ENCODE measurements at regions not wholly inside any gene's neighbourhood (a gene's known extent, or its start where the extent isn't known, plus 50 kb on each side); places are given as distances from the start of the nearest gene placed in this dataset.
A peak's percentile ranks its signal among the peaks of the same experiment; 100 is the strongest.

DNA sequence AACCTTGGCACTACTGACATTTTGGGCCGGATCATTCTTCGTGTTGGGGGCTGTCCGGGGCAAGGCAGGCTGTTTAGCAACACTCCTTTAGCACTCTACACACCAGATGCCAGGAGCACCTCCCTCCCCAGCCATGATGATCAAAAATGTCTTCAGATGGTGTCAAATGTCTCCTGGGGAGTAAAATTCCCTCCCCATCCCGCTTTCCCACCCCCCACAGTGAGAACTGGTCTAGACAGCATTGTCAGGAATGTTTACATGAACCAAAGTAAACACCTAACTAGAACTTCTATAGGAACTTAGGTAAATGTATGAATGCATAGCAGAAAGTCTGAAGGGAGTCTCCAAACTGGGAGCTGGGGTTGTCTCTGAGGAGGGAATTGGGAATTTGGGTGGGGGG is 70.0 kb upstream of the TOP1 start:
- Mint-ChIP-seq H3K36me3 (ENCODE audit: low read depth) (no peaks in the 10 kb centered on the region), H3K9me3 (peaks cover 8% of the 10 kb centered on the region), H3K4me1 (ENCODE audit: low read depth) (peaks cover 11% of the 10 kb centered on the region), H3K4me3 (ENCODE audit: low read depth) (no peak overlapping the region), H3K27me3 (ENCODE audit: low read depth) (peaks cover 6% of the 10 kb centered on the region), H3K27ac (no peak overlapping the region)
- intact Hi-C loops (cut with micrococcal nuclease): no loop called here
- no peak for DNase-seq (ENCODE audit: low spot score)

DNA sequence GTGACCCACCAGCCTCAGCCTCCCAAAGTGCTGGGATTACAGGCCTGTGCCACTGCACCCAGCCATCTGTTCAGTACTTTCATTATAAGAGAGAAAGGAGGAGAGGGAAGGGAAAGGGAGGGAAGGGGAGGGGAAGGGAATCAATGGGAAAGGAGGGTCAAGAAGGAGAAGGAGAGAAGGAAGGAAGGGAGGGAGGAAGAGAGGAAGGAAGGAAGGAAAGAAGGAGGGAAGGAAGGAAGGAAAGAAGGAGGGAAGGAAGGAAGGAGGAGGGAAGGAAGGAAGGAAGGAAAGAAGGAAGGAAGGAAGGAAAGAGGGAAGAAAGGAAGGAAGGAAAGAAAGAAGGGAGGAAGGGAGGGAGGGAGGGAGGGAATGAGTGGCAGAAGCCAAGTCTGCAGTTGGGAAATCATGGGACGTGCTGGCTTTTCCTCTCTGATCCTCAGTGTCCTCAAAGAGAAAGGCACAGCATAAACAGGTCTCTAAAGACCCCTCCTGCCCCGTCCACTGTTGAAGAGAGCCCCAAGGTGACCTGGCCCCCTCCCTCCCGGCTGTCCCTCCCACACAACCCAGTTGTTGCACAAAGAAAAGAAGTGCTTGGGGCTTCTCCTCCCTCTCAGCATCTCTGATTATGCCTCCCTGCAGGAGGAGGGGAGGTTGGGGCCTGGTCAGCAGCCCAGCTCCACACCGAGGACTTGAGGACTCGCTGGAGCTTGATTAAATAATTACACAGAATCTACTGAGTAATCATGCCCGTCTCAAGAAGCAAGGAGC is 69.1 kb upstream of the TOP1 start:
- no peaks in the 10 kb centered on the region for H3K36me3 Mint-ChIP-seq (ENCODE audit: low read depth)
- no peak overlapping the region for H3K27ac Mint-ChIP-seq

DNA sequence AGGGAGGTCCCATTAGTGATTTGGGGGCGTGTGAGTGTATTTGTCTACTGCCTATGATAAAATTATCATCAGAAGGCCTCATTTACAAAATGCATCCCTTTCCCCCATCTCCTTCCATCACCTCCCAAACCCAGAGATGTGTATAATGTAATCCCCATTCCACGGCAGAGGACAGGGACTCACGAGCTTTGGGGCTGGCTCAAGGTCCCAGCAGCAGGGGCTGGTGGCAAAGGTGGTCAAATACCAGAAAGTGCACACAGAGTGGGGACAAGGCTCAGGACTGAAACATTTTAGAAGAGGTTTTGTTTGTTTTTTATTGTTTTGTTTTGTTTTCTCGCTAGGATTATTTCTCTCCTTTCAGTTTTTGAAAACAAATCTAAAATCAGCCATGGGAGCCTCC is 68.5 kb upstream of the TOP1 start:
- Mint-ChIP-seq H3K36me3 (ENCODE audit: low read depth) (no peaks in the 10 kb centered on the region), H3K27me3 (ENCODE audit: low read depth) (peaks cover 6% of the 10 kb centered on the region), H3K9me3 (no peaks in the 10 kb centered on the region), H3K27ac (no peak overlapping the region), H3K4me3 (ENCODE audit: low read depth) (no peak overlapping the region), H3K4me1 (ENCODE audit: low read depth) (peaks cover 11% of the 10 kb centered on the region)
- no peak for DNase-seq (ENCODE audit: low spot score)
- intact Hi-C loops (cut with micrococcal nuclease): loop anchor here (5.0 kb wide), 1 partner anchor 203 kb away; no protein-coding TSS in a partner anchor

More for the DNA sequence above, 69.1 kb upstream of the TOP1 start:
- Mint-ChIP-seq H3K27me3 (ENCODE audit: low read depth) (peaks cover 6% of the 10 kb centered on the region), H3K4me3 (ENCODE audit: low read depth) (no peak overlapping the region), H3K4me1 (ENCODE audit: low read depth) (peaks cover 11% of the 10 kb centered on the region), H3K9me3 (no peaks in the 10 kb centered on the region)
- intact Hi-C loops (cut with micrococcal nuclease): loop anchor here (5.0 kb wide), 1 partner anchor 202 kb away; no protein-coding TSS in a partner anchor
- no peak for DNase-seq (ENCODE audit: low spot score)

DNA sequence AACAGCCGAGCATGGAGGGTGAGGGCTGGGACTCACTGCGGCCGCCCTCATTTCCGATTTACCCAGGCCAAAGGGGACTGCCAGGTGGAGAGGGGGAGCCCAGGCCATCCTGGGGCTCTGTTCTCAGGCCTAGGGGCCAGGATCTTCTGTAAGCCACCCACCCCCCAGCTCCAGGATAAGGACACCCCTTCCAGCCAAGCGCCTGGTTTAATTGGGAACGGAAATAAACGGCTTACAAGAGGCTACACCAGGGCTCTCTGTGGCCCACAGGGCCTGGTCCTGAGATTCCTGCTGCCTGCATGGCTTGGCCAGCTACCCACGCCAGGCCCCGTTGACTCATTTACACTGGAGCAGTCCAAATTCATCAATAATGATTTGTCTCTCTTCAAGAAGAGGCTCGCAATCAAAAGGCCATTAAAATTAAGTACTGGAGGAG is 68.1 kb upstream of the TOP1 start:
- no peak overlapping the region for H3K27ac Mint-ChIP-seq
- H3K4me3 Mint-ChIP-seq (ENCODE audit: low read depth): no peak overlapping the region
- H3K27me3 Mint-ChIP-seq (ENCODE audit: low read depth): peaks cover 6% of the 10 kb centered on the region
- peaks cover 11% of the 10 kb centered on the region for H3K4me1 Mint-ChIP-seq (ENCODE audit: low read depth)
- intact Hi-C loops (cut with micrococcal nuclease): loop anchor here (5.0 kb wide), 1 partner anchor 203 kb away; no protein-coding TSS in a partner anchor
- DNase-seq (ENCODE audit: low spot score): no peak
- H3K36me3 Mint-ChIP-seq (ENCODE audit: low read depth): no peaks in the 10 kb centered on the region
- H3K9me3 Mint-ChIP-seq: no peaks in the 10 kb centered on the region

DNA sequence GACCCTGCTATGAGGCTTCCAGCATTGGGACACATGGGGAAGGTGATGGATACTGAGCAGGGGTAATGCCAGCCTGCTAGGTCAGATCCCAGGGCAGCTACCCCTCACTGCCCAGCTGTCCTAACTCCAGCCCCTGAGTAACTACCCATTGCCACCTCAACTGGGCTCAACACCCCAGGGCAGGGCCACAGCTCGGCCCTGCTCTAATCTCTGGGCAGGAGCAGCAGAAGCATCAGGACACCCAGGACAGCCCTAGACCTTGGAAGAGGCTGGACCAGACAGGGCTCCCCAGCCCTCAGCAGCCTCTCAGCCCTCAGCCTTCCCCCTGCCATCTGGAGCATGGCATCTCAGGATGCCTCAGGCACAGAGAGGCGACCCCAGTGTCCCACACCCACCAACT is 67.4 kb upstream of the TOP1 start:
- no peak for DNase-seq (ENCODE audit: low spot score)
- H3K27me3 Mint-ChIP-seq (ENCODE audit: low read depth): peaks cover 6% of the 10 kb centered on the region
- no peak overlapping the region for H3K4me3 Mint-ChIP-seq (ENCODE audit: low read depth)
- H3K4me1 Mint-ChIP-seq (ENCODE audit: low read depth): peaks cover 11% of the 10 kb centered on the region
- H3K27ac Mint-ChIP-seq: no peak overlapping the region
- no peaks in the 10 kb centered on the region for H3K9me3 Mint-ChIP-seq
- H3K36me3 Mint-ChIP-seq (ENCODE audit: low read depth): no peaks in the 10 kb centered on the region
- intact Hi-C loops (cut with micrococcal nuclease): loop anchor here (5.0 kb wide), 1 partner anchor 204 kb away; no protein-coding TSS in a partner anchor

DNA sequence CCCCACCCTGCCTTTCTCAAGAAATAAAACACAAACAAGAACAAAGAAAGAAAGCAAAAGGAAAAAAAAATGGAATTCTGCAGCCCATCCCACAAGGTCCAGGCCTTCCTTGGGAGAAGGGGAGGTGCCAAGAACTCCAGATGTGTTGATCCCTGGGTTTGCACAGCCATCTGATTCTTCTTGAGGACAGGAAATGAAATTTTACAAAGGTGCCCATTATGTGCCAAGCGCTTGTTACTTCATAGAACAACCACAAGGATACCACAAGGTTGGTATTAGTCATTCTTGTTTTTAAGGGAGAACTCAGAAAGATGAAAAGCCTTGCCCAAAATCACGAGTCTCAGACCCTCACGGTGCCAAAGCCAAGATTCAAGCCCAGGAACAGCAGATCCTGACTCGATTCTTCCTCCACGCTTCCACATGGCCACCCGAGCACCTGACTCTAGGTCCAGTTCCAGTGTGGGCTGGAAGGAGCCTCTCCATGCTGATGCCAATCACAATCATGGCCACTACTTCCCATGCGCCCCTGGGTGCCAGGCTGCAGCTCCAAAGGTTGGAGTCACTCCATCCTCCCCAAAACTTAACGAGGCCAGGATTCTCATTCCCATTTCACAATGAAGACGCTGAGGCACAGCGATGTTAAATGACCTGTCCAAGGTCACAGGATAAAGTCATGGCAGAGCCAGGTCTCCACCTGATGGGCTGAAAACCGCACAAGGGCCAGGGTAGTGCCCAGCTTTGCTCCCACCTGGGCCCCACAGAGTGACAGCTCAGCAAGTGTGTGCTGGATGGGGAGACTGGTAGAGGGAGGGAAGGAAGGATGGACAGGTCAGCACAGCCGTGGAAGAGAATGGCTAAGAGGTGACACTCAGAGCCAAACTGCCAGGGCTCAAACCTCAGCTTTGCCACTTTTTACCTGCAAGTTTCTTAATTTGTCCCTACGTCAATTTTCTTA is 66.7 kb upstream of the TOP1 start:
- no peak for DNase-seq (ENCODE audit: low spot score)
- Mint-ChIP-seq H3K27me3 (ENCODE audit: low read depth) (peaks cover 4% of the 10 kb centered on the region), H3K36me3 (ENCODE audit: low read depth) (no peaks in the 10 kb centered on the region), H3K4me1 (ENCODE audit: low read depth) (peaks cover 11% of the 10 kb centered on the region), H3K9me3 (no peaks in the 10 kb centered on the region), H3K27ac (no peak overlapping the region), H3K4me3 (ENCODE audit: low read depth) (no peak overlapping the region)
- intact Hi-C loops (cut with micrococcal nuclease): loop anchor here (5.0 kb wide), 1 partner anchor 205 kb away; no protein-coding TSS in a partner anchor

DNA sequence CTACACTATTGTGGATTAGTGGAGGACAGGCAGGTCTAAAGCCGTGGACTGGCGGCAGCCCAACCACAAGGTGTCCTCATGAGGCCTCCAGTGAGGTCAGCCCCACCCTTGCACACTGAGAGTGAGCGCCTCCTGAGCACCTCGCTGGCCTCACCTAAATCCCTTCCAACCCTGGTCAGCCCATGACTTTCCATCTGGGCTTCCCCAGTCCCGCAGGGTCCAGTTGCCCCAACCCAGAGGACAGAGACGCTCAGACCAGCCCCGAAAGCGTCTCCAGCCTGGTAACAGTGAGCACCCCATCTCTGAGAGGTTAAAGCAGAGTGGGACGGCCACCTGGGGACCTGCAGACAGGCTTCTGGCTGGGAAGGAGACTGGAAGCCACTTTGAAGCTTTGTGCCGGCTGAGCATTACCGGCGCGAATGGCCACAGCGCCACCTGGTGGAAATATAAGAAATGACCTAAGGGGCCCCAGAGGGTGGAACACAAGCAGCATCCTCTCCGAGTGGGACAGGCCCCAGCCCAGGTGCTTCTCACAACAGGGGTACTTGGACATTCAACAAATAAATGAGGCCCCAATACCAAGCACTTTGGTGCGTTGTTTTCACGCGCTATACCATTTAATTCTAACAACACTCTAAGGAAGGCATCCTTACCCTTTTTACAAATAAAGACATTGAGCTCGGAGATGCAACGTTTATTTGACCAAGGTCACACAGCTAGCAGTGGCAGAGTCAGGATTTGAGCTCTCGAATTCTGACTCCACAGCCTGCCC is 65.7 kb upstream of the TOP1 start:
- no peak overlapping the region for H3K27ac Mint-ChIP-seq
- H3K4me3 Mint-ChIP-seq (ENCODE audit: low read depth): no peak overlapping the region

DNA sequence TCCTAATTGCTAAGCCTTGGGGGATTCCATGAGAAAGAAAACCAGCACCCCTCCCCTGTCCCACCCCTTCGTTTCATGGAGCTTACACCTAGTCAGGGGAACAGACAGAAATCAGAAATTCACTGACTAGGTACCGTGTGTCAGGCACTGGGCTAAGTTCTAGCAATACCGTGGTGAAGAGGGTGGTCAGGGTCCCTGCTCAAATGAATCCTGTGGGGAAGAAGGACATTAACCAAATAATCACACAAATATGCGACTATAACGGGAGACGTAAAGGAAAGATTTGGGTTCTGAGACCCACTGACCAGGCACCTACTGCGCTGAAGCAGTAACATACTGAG is 65.1 kb upstream of the TOP1 start:
- DNase-seq (ENCODE audit: low spot score): no peak

More for the DNA sequence above, 65.7 kb upstream of the TOP1 start:
- Mint-ChIP-seq H3K9me3 (no peaks in the 10 kb centered on the region), H3K36me3 (ENCODE audit: low read depth) (no peaks in the 10 kb centered on the region), H3K27me3 (ENCODE audit: low read depth) (peaks cover 3% of the 10 kb centered on the region), H3K4me1 (ENCODE audit: low read depth) (peaks cover 11% of the 10 kb centered on the region)
- intact Hi-C loops (cut with micrococcal nuclease): loop anchor here (1.0 to 5.0 kb wide), 2 partner anchors 206 to 222 kb away; no protein-coding TSS in a partner anchor
- peak; percentile 64 for DNase-seq (ENCODE audit: low spot score)

DNA sequence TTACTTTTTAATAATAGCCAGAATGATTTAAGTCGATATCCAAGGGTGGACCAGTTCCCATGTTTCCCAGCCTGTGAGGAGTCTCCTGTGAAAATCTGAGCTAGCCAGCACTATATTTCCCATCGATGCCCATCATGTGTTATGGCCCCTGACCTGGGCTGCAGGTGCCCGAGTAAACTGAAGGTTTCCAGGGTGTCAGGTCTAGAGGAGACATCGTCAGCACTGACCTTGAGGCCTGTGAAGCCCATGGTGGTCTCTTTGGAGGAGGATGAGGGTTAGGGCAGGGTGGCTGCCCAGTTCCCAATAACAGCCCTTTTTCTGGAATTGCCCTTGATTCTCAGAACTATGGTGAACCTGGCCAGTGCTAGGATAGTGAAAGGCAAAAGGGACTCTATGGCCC is 63.0 kb upstream of the TOP1 start:
- intact Hi-C loops (cut with micrococcal nuclease): no loop called here
- Mint-ChIP-seq H3K4me3 (ENCODE audit: low read depth) (no peak overlapping the region), H3K36me3 (ENCODE audit: low read depth) (no peaks in the 10 kb centered on the region), H3K9me3 (no peaks in the 10 kb centered on the region), H3K27me3 (ENCODE audit: low read depth) (peaks cover 14% of the 10 kb centered on the region), H3K4me1 (ENCODE audit: low read depth) (peaks cover 21% of the 10 kb centered on the region), H3K27ac (no peak overlapping the region)
- no peak for DNase-seq (ENCODE audit: low spot score)

More for the DNA sequence above, 65.1 kb upstream of the TOP1 start:
- Mint-ChIP-seq H3K36me3 (ENCODE audit: low read depth) (no peaks in the 10 kb centered on the region), H3K4me3 (ENCODE audit: low read depth) (no peak overlapping the region), H3K27me3 (ENCODE audit: low read depth) (peaks cover 3% of the 10 kb centered on the region), H3K9me3 (no peaks in the 10 kb centered on the region), H3K27ac (no peak overlapping the region), H3K4me1 (ENCODE audit: low read depth) (peaks cover 11% of the 10 kb centered on the region)
- intact Hi-C loops (cut with micrococcal nuclease): loop anchor here (1.0 to 5.0 kb wide), 2 partner anchors 206 to 222 kb away; no protein-coding TSS in a partner anchor

DNA sequence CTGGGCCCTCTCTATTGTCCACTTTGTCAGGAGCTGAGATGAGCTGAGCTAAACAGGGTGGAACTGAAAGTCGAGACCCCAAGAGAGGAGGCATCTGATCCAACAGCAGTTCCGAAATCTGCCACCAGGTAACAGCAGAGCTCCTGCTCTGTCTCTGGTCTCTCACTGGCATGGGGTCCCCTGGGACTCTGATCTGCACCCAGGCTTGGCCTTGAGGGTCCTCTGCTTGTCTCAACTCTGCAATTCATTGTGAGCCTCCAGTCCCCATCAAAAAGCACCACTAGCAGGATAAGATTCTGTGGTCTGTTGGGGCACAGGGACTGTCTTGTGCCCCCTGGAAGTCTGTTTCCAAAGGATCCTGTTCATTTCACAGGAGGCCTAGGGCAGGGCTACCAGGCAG is 62.5 kb upstream of the TOP1 start:
- DNase-seq (ENCODE audit: low spot score): no peak
- Mint-ChIP-seq H3K9me3 (no peaks in the 10 kb centered on the region), H3K36me3 (ENCODE audit: low read depth) (no peaks in the 10 kb centered on the region), H3K27me3 (ENCODE audit: low read depth) (peaks cover 19% of the 10 kb centered on the region), H3K27ac (no peak overlapping the region), H3K4me3 (ENCODE audit: low read depth) (no peak overlapping the region), H3K4me1 (ENCODE audit: low read depth) (peaks cover 21% of the 10 kb centered on the region)
- intact Hi-C loops (cut with micrococcal nuclease): no loop called here

DNA sequence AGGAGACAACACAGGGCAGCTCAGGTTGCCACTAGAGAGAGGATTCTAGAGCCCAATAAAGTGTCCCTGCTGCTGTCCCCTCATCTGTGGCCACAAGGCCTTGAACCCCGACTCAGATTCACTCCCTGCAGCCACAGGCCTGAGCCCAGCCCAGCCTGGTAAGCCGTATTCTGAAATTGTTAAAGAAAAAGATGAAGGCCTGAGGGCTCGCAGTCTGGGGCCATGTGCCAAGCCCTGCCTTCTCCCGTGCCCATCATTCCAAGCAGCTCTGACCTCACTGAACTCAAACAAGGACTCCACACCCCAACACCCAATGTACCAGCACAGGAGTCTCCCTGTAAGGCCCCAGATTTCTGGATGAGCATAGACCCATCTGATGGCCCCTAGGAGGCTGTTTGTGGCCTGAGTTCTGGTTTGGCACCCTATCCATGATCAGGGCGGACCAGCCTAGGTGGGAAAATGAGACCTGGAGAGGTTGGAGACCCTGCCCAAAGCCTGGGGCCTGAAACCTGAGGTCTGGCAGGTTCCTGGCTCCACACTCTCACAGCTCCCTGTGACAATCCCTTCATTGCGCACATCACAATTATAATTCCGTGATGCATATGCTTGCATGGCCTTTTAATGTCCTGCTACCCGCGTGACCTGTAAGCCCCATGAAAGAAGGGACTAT is 62.0 kb upstream of the TOP1 start:
- intact Hi-C loops (cut with micrococcal nuclease): no loop called here
- Mint-ChIP-seq H3K27ac (no peak overlapping the region), H3K27me3 (ENCODE audit: low read depth) (peaks cover 23% of the 10 kb centered on the region), H3K4me1 (ENCODE audit: low read depth) (peaks cover 18% of the 10 kb centered on the region), H3K4me3 (ENCODE audit: low read depth) (no peak overlapping the region), H3K9me3 (no peaks in the 10 kb centered on the region), H3K36me3 (ENCODE audit: low read depth) (no peaks in the 10 kb centered on the region)
- DNase-seq (ENCODE audit: low spot score): no peak

DNA sequence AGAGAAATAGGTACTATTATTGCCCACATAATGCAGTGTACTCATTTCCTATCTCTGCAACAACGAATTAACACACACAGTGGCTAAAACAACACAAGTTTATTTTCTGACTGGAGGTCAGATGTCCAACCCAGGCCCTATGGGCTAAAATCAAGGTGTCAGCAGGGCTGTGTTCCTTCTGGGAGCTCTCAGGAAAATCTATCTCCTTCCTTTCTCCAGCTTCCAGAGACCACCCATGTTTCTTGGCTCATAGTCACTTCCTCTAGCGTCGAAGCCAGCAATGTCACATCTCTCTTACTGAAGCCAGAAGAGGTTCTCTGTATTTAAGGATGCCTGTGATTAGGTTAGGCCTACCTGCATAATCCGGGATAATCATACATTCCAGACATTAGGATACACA is 60.9 kb upstream of the TOP1 start:
- Mint-ChIP-seq H3K36me3 (ENCODE audit: low read depth) (no peaks in the 10 kb centered on the region), H3K27ac (no peak overlapping the region), H3K4me3 (ENCODE audit: low read depth) (no peak overlapping the region), H3K4me1 (ENCODE audit: low read depth) (peaks cover 12% of the 10 kb centered on the region), H3K9me3 (no peaks in the 10 kb centered on the region), H3K27me3 (ENCODE audit: low read depth) (peaks cover 23% of the 10 kb centered on the region)
- DNase-seq (ENCODE audit: low spot score): no peak
- intact Hi-C loops (cut with micrococcal nuclease): loop anchor here (1.0 to 2.0 kb wide), 3 partner anchors 128 to 373 kb away; partner anchors contain the start of gene LPIN3

All from activated T-helper 2 cell treated with anti-CD3 and anti-CD28 coated beads, Interferon-gamma antibody, Interleukin-2, Interleukin-4, amounts not matched to agents 10 μg/mL and 5 μg/mL and 100 μg/mL, durations not matched to agents 14 hours and 24 hours and 36 hours (primary cell).